Bronchial epithelial cell (primary cell): ENCODE measurements at regions not wholly inside any gene's neighbourhood (a gene's known extent, or its start where the extent isn't known, plus 50 kb on each side); places are given as distances from the start of the nearest gene placed in this dataset.

Experiments
- DNase-seq: peaks from one replicate; pipeline ENCODE4 v3.0.0-alpha.2; 2010; ENCODE audit warnings: low read depth
- FAIRE-seq: peaks from 2 replicates; lab custom pipeline; 2011; peaks lifted over from hg19 to GRCh38; lab: Jason Lieb, UNC
- H3K27me3 ChIP-seq: 2 replicates; pipeline ENCODE4 v1.5.1; 2011; ENCODE audit warnings: low read length; ENCODE audit not compliant: control insufficient read depth, insufficient read depth
- H3K36me3 ChIP-seq: 2 replicates; pipeline ENCODE4 v1.5.1; 2011; ENCODE audit warnings: low read length; ENCODE audit not compliant: control insufficient read depth, insufficient read depth
- H3K4me3 ChIP-seq: 2 replicates; pipeline ENCODE4 v1.5.1; 2011; ENCODE audit warnings: mild to moderate bottlenecking, low read depth, low read length, control low read depth
- CTCF ChIP-seq: IDR thresholded peaks from 2 replicates; pipeline ENCODE4 v1.5.1; 2011; ENCODE audit warnings: mild to moderate bottlenecking, moderate library complexity, low read length, control low read depth, inconsistent platforms; ENCODE audit not compliant: insufficient read depth, severe bottlenecking

GRCh38 chr2:239651859-239652258 lies 251.0 kb upstream of the HDAC4 start:
- FAIRE-seq (no peak), DNase-seq (no peak)
- Histone ChIP-seq H3K36me3 (no peaks in the 10 kb centered on the region), H3K4me3 (no peak overlapping the region), H3K27me3 (no peaks in the 10 kb centered on the region)
- TF ChIP-seq CTCF: no peak

- FAIRE-seq (no peak), DNase-seq (no peak)
- TF ChIP-seq CTCF: no peak
- Histone ChIP-seq H3K36me3 (no peaks in the 10 kb centered on the region), H3K27me3 (no peaks in the 10 kb centered on the region), H3K4me3 (no peak overlapping the region)
Observed at GRCh38 chr2:239650674-239651073, 249.9 kb upstream of the HDAC4 start.

GRCh38 chr2:239649309-239649708 lies 248.5 kb upstream of the HDAC4 start:
- no peaks in the 10 kb centered on the region for H3K27me3 ChIP-seq

GRCh38 chr2:239648607-239649006 lies 247.8 kb upstream of the HDAC4 start:
- H3K27me3 ChIP-seq: no peaks in the 10 kb centered on the region
- no peaks in the 10 kb centered on the region for H3K36me3 ChIP-seq
- no peak overlapping the region for H3K4me3 ChIP-seq
- no peak for TF ChIP-seq CTCF
- FAIRE-seq: no peak
- no peak for DNase-seq

More at GRCh38 chr2:239649309-239649708, 248.5 kb upstream of the HDAC4 start:
- Histone ChIP-seq H3K36me3 (no peaks in the 10 kb centered on the region), H3K4me3 (no peak overlapping the region)
- DNase-seq (no peak), FAIRE-seq (no peak)
- TF ChIP-seq CTCF: no peak

- DNase-seq (no peak), FAIRE-seq (no peak)
Observed at GRCh38 chr2:239647052-239647819, 246.4 kb upstream of the HDAC4 start.

More at GRCh38 chr2:239647052-239647819, 246.4 kb upstream of the HDAC4 start:
- Histone ChIP-seq H3K4me3 (no peak overlapping the region), H3K27me3 (no peaks in the 10 kb centered on the region), H3K36me3 (no peaks in the 10 kb centered on the region)
- no peak for TF ChIP-seq CTCF
